ENCODE measurements at regions not wholly inside any gene's neighbourhood (a gene's known extent, or its start where the extent isn't known, plus 50 kb on each side); places are given as distances from the start of the nearest gene placed in this dataset.

DNA sequence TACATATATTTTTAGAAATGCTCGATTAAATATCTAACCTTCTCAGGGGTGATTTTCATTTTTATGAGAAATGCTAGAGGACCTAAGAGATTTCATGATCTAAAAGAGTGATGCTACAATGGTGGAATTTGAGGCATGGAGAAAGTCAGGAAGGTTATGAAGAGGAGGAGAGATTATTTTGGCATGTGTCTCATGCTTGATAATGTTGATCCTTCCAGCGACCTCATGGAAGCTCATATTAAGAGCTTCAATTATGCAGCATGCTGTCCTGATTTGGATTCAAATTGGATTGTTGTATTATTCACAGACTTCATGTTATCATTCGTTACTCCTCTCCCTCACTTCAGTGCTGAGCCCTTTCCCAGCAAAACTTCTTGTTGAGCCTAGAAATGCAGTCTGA is 112.5 kb downstream of the RAP2B start:
- no peaks in the 10 kb centered on the region for H3K4me1 Mint-ChIP-seq
- TF ChIP-seq FOXP1 (CRISPR knock-in tag; IDR thresholded peaks at IDR 0.05; ENCODE audit: borderline replicate concordance) (no peak), TCF7 (CRISPR knock-in tag; IDR thresholded peaks at IDR 0.05; ENCODE audit: low read depth) (no peak), GTF2I (CRISPR knock-in tag; conservative IDR thresholded peaks at IDR 0.05) (no peak), RORB (CRISPR knock-in tag; IDR thresholded peaks at IDR 0.05) (no peak), MAX (CRISPR knock-in tag; IDR thresholded peaks at IDR 0.05) (no peak), NFE2L1 (CRISPR knock-in tag; IDR thresholded peaks at IDR 0.05) (no peak), MYBL2 (CRISPR knock-in tag; IDR thresholded peaks at IDR 0.05) (no peak), MXD4 (CRISPR knock-in tag; IDR thresholded peaks at IDR 0.05; ENCODE audit: borderline replicate concordance) (no peak)
- H3K36me3 Mint-ChIP-seq: no peaks in the 10 kb centered on the region
- CTCF ChIA-PET: no interaction called here
- no peak for ATAC-seq
- H3K27me3 Mint-ChIP-seq (ENCODE audit: low read depth): no peaks in the 10 kb centered on the region
- H3K9me3 Mint-ChIP-seq: no peaks in the 10 kb centered on the region; the same call in 1 of the 2 replicates
- POLR2A ChIA-PET: no interaction called here
- no peak overlapping the region for H3K27ac Mint-ChIP-seq
- no peak overlapping the region for H3K4me3 Mint-ChIP-seq
- no peak for DNase-seq (ENCODE audit: low spot score)

DNA sequence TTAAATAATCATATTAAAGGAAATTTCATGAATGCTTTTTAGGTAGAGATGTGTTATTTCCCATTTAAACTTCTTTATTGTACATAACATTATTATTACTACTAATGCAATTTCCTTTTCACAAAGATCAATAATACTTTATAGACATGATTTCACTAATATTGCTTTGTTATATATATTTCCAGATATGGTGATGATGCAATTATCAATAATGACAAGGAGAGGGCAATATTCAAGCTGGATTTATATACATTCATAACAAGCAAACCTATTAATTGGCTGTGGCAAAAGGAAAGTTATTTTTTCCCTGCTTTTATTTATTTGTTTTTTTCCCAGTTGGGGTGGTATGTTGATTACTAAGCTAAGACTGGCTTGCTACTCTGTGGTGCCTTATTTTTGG is 113.5 kb downstream of the RAP2B start:
- Mint-ChIP-seq H3K4me3 (no peak overlapping the region), H3K4me1 (no peaks in the 10 kb centered on the region), H3K27me3 (ENCODE audit: low read depth) (no peaks in the 10 kb centered on the region), H3K9me3 (no peaks in the 10 kb centered on the region; the same call in 1 of the 2 replicates), H3K27ac (no peak overlapping the region), H3K36me3 (no peaks in the 10 kb centered on the region)
- TF ChIP-seq E2F1 (CRISPR knock-in tag; IDR thresholded peaks at IDR 0.05): no peak
- TF ChIP-seq CBFB (CRISPR knock-in tag; IDR thresholded peaks at IDR 0.05; ENCODE audit: low read depth): no peak
- TF ChIP-seq, protein P1, sequence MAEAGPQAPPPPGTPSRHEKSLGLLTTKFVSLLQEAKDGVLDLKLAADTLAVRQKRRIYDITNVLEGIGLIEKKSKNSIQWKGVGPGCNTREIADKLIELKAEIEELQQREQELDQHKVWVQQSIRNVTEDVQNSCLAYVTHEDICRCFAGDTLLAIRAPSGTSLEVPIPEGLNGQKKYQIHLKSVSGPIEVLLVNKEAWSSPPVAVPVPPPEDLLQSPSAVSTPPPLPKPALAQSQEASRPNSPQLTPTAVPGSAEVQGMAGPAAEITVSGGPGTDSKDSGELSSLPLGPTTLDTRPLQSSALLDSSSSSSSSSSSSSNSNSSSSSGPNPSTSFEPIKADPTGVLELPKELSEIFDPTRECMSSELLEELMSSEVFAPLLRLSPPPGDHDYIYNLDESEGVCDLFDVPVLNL (CRISPR knock-in tag; IDR thresholded peaks at IDR 0.05; ENCODE audit: borderline replicate concordance, low read depth): no peak
- TF ChIP-seq ZNF219 (CRISPR knock-in tag; IDR thresholded peaks at IDR 0.05; ENCODE audit: borderline replicate concordance): no peak
- TF ChIP-seq STAT6 (CRISPR knock-in tag; conservative IDR thresholded peaks at IDR 0.05; ENCODE audit: low read depth): no peak
- no peak for TF ChIP-seq TEAD1 (CRISPR knock-in tag; IDR thresholded peaks at IDR 0.05)
- TF ChIP-seq FOXJ3 (CRISPR knock-in tag; IDR thresholded peaks at IDR 0.05; ENCODE audit: borderline replicate concordance): no peak
- TF ChIP-seq, protein P2, sequence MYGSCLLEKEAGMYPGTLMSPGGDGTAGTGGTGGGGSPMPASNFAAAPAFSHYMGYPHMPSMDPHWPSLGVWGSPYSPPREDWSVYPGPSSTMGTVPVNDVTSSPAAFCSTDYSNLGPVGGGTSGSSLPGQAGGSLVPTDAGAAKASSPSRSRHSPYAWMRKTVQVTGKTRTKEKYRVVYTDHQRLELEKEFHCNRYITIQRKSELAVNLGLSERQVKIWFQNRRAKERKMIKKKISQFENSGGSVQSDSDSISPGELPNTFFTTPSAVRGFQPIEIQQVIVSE (CRISPR knock-in tag; IDR thresholded peaks at IDR 0.05; ENCODE audit: borderline replicate concordance): no peak
- TF ChIP-seq FOXP1 (CRISPR knock-in tag; IDR thresholded peaks at IDR 0.05; ENCODE audit: borderline replicate concordance): no peak
- TF ChIP-seq RELA (CRISPR knock-in tag; IDR thresholded peaks at IDR 0.05; ENCODE audit: borderline replicate concordance): no peak
- no peak for TF ChIP-seq NFATC4 (CRISPR knock-in tag; IDR thresholded peaks at IDR 0.05)
- no peak for TF ChIP-seq AFF4 (CRISPR knock-in tag; IDR thresholded peaks at IDR 0.05; ENCODE audit: borderline replicate concordance)
- TF ChIP-seq MYBL2 (CRISPR knock-in tag; IDR thresholded peaks at IDR 0.05): no peak
- ChIA-PET POLR2A (no interaction called here), CTCF (no interaction called here)
- DNase-seq (ENCODE audit: low spot score) (no peak), ATAC-seq (no peak)

Data from WTC11 (cell line).